ENCODE measurements at regions not wholly inside any gene's neighbourhood (a gene's known extent, or its start where the extent isn't known, plus 50 kb on each side); places are given as distances from the start of the nearest gene placed in this dataset.

- Mint-ChIP-seq H3K4me3 (ENCODE audit: unreplicated experiment) (no peak overlapping the region), H3K27ac (ENCODE audit: unreplicated experiment) (no peak overlapping the region)
These were observed 171.7 kb upstream of the LHX5 start for GRCh38 chr12:113643177-113643974.

GRCh38 chr12:113642672-113643071, 171.0 kb upstream of the LHX5 start:
- no peaks in the 10 kb centered on the region for H3K4me1 Mint-ChIP-seq (ENCODE audit: unreplicated experiment)
- no peaks in the 10 kb centered on the region for H3K36me3 Mint-ChIP-seq (ENCODE audit: unreplicated experiment)
- no peak overlapping the region for H3K4me3 Mint-ChIP-seq (ENCODE audit: unreplicated experiment)
- H3K27me3 Mint-ChIP-seq (ENCODE audit: unreplicated experiment): peaks cover 41% of the 10 kb centered on the region
- H3K27ac Mint-ChIP-seq (ENCODE audit: unreplicated experiment): no peak overlapping the region
- no peak for TF ChIP-seq CTCF (IDR thresholded peaks at IDR 0.05)
- no peaks in the 10 kb centered on the region for H3K9me3 Mint-ChIP-seq (ENCODE audit: unreplicated experiment)
- DNase-seq (ENCODE audit: extremely low spot score, unreplicated experiment): no peak

More at GRCh38 chr12:113643177-113643974, 171.7 kb upstream of the LHX5 start:
- no peak for TF ChIP-seq CTCF (IDR thresholded peaks at IDR 0.05)
- Mint-ChIP-seq H3K27me3 (ENCODE audit: unreplicated experiment) (peaks cover 40% of the 10 kb centered on the region), H3K9me3 (ENCODE audit: unreplicated experiment) (no peaks in the 10 kb centered on the region), H3K36me3 (ENCODE audit: unreplicated experiment) (no peaks in the 10 kb centered on the region), H3K4me1 (ENCODE audit: unreplicated experiment) (no peaks in the 10 kb centered on the region)
- DNase-seq (ENCODE audit: extremely low spot score, unreplicated experiment): no peak

- Mint-ChIP-seq H3K9me3 (ENCODE audit: unreplicated experiment) (no peaks in the 10 kb centered on the region), H3K4me3 (ENCODE audit: unreplicated experiment) (no peak overlapping the region), H3K27ac (ENCODE audit: unreplicated experiment) (no peak overlapping the region), H3K27me3 (ENCODE audit: unreplicated experiment) (peaks cover 44% of the 10 kb centered on the region), H3K4me1 (ENCODE audit: unreplicated experiment) (no peaks in the 10 kb centered on the region), H3K36me3 (ENCODE audit: unreplicated experiment) (no peaks in the 10 kb centered on the region)
- DNase-seq (ENCODE audit: extremely low spot score, unreplicated experiment): no peak
- TF ChIP-seq CTCF (IDR thresholded peaks at IDR 0.05): no peak
These were observed 170.5 kb upstream of the LHX5 start for GRCh38 chr12:113642216-113642615.

GRCh38 chr12:113641426-113642030, 169.9 kb upstream of the LHX5 start:
- peaks cover 43% of the 10 kb centered on the region for H3K27me3 Mint-ChIP-seq (ENCODE audit: unreplicated experiment)

More at GRCh38 chr12:113641426-113642030, 169.9 kb upstream of the LHX5 start:
- H3K9me3 Mint-ChIP-seq (ENCODE audit: unreplicated experiment): no peaks in the 10 kb centered on the region
- H3K36me3 Mint-ChIP-seq (ENCODE audit: unreplicated experiment): no peaks in the 10 kb centered on the region
- no peak overlapping the region for H3K27ac Mint-ChIP-seq (ENCODE audit: unreplicated experiment)
- no peak overlapping the region for H3K4me3 Mint-ChIP-seq (ENCODE audit: unreplicated experiment)
- DNase-seq (ENCODE audit: extremely low spot score, unreplicated experiment): no peak
- TF ChIP-seq CTCF (IDR thresholded peaks at IDR 0.05): no peak
- no peaks in the 10 kb centered on the region for H3K4me1 Mint-ChIP-seq (ENCODE audit: unreplicated experiment)

Measured in osteocyte (in vitro differentiated cells).